Panc1 (cell line): ENCODE measurements at regions not wholly inside any gene's neighbourhood (a gene's known extent, or its start where the extent isn't known, plus 50 kb on each side); places are given as distances from the start of the nearest gene placed in this dataset.
"Not testable (repeated sequence)": the region's sequence is repeated elsewhere in the genome, so short reads cannot be mapped to it uniquely, and the experiment has no call there.

ENCODE experiments used
- ATAC-seq: fragments of 200-7000 bp; cut with Tn5 transposase; 2 replicates; pipeline ENCODE4 v1.9.1; 2020; ENCODE audit warnings: mild to moderate bottlenecking, moderate library complexity
- BruUV-seq: library from RNA; stranded (reverse); fragments of 400-500 nt; replicated peaks from 2 replicates; lab custom pipeline; 2021; lab: Mats Ljungman, UMichigan
- CTCF ChIA-PET: fragments of 300-600 bp; sonication (Branson Sonifier 250); formaldehyde crosslinking; loops from one replicate; lab custom pipeline; 2022; ENCODE audit warnings: antibody characterized with exemption; lab: Charles Lee
- POLR2A ChIA-PET: fragments of 300-600 bp; sonication (Branson Sonifier 250); formaldehyde crosslinking; loops from one replicate; lab custom pipeline; 2022; ENCODE audit warnings: antibody characterized with exemption; lab: Charles Lee
- DNase-seq: peaks from one replicate; pipeline ENCODE4 v3.0.0-alpha.2; 2010; ENCODE audit warnings: low read depth, low spot score
- H3K27ac ChIP-seq: 2 replicates; pipeline ENCODE4 v1.5.1; 2011; ENCODE audit warnings: mild to moderate bottlenecking, low read length, inconsistent platforms
- H3K27me3 ChIP-seq: fragments of 200-500 bp; sonication (Bioruptor generic); 2 replicates; pipeline ENCODE4 v1.6.0; 2014; ENCODE audit warnings: low read length, inconsistent platforms; ENCODE audit not compliant: control insufficient read depth, insufficient read depth
- H3K36me3 ChIP-seq: fragments of 200-500 bp; sonication (Bioruptor generic); 2 replicates; pipeline ENCODE4 v1.5.1; 2014; ENCODE audit warnings: inconsistent platforms, mild to moderate bottlenecking, low read length, moderate library complexity; ENCODE audit not compliant: control insufficient read depth, insufficient read depth
- H3K4me1 ChIP-seq: 2 replicates; pipeline ENCODE4 v1.5.1; 2011; ENCODE audit warnings: inconsistent platforms, mild to moderate bottlenecking, low read length, moderate library complexity; ENCODE audit not compliant: control insufficient read depth, insufficient read depth
- H3K4me3 ChIP-seq, 2 experiments: 2 replicates each; pipeline ENCODE4 v1.5.1; 2011 to 2012; ENCODE audit warnings: low read depth in 2 of 2, low read length in 2 of 2, mild to moderate bottlenecking in 2 of 2, inconsistent platforms in 1 of 2, moderate library complexity in 1 of 2
- H3K9me3 ChIP-seq: fragments of 200-500 bp; sonication (Bioruptor generic); 2 replicates; pipeline ENCODE4 v1.5.1; 2014; ENCODE audit warnings: low read depth, mild to moderate bottlenecking, inconsistent platforms, low read length, moderate library complexity; ENCODE audit not compliant: control insufficient read depth, insufficient read depth
- CTCF ChIP-seq: fragments of 450-650 bp; IDR thresholded peaks from 2 replicates; pipeline ENCODE4 v1.5.1; 2017; ENCODE audit warnings: mild to moderate bottlenecking
- POLR2AphosphoS5 ChIP-seq: IDR thresholded peaks from 2 replicates; pipeline ENCODE4 v1.6.1; 2012; ENCODE audit warnings: mild to moderate bottlenecking, low read depth, low read length, moderate library complexity
- REST ChIP-seq, 2 experiments: IDR thresholded peaks; 2 replicates each; pipeline ENCODE4 v1.6.1; 2011 to 2012; ENCODE audit warnings: low read depth in 2 of 2, control low read depth in 1 of 2, low read length in 1 of 2, mild to moderate bottlenecking in 1 of 2, moderate library complexity in 1 of 2; ENCODE audit not compliant: insufficient read depth in 1 of 2
- SIN3A ChIP-seq: IDR thresholded peaks from 2 replicates; pipeline ENCODE4 v1.6.1; 2012; ENCODE audit warnings: low read depth, mild to moderate bottlenecking, low read length, moderate library complexity, borderline replicate concordance; ENCODE audit not compliant: insufficient read depth
- TCF7L2 ChIP-seq: IDR thresholded peaks from 2 replicates; pipeline ENCODE4 v1.6.1; 2011; ENCODE audit warnings: mild to moderate bottlenecking, low read depth, low read length, inconsistent platforms
- in situ Hi-C: cut with HindIII; loops from 2 replicates; pipeline ENCODE4 v1.10.0; 2016; ENCODE audit warnings: low sequenced_read_pairs, low pct_unique_long_range_greater_than_20kb
- intact Hi-C: fragments of 100-400 bp; cut with micrococcal nuclease; formaldehyde crosslinking; loops from one replicate; pipeline ENCODE4 v1.10.0; 2022; ENCODE audit not compliant: unreplicated experiment

- intact Hi-C loops = no loop called here
- Histone ChIP-seq H3K27me3 (no peaks in the 10 kb centered on the region), H3K9me3 (no peaks in the 10 kb centered on the region), H3K36me3 (no peaks in the 10 kb centered on the region), H3K4me1 (no peaks in the 10 kb centered on the region), H3K27ac (no peak overlapping the region), H3K4me3 (no peak overlapping the region)
- ChIA-PET POLR2A (no interaction called here), CTCF (no interaction called here)
- in situ Hi-C loops = no loop called here
- no peak for DNase-seq
- no peak for TF ChIP-seq TCF7L2
- TF ChIP-seq REST (IDR thresholded peaks at IDR 0.05; ENCODE audit: insufficient read depth in 1 of 2, low read depth in 2 of 2, low read length in 1 of 2) = no peak
- no peak for TF ChIP-seq SIN3A
- TF ChIP-seq CTCF = no peak
- TF ChIP-seq POLR2AphosphoS5 = no peak
- BruUV-seq = no TSS peak
- ATAC-seq = no peak
Observed at GRCh38 chr10:14422431-14422830, 91.7 kb upstream of the FRMD4A start.

- no peak overlapping the region for H3K4me3 ChIP-seq
- no peak for TF ChIP-seq CTCF
- TF ChIP-seq TCF7L2 = no peak
- no peak for TF ChIP-seq POLR2AphosphoS5
- TF ChIP-seq SIN3A = no peak
- TF ChIP-seq REST (IDR thresholded peaks at IDR 0.05; ENCODE audit: insufficient read depth in 1 of 2, low read depth in 2 of 2, low read length in 1 of 2) = no peak
- in situ Hi-C loops = no loop called here
- ChIA-PET CTCF (no interaction called here), POLR2A (interaction anchor here (0.7 kb wide), 1 partner anchor 146 kb away, joined by 3 read pairs; no protein-coding TSS in a partner anchor)
- no peaks in the 10 kb centered on the region for H3K4me1 ChIP-seq
- no peak for DNase-seq
- H3K27me3 ChIP-seq = no peaks in the 10 kb centered on the region
- no peaks in the 10 kb centered on the region for H3K9me3 ChIP-seq
- intact Hi-C loops = no loop called here
- no TSS peak for BruUV-seq
- H3K36me3 ChIP-seq = no peaks in the 10 kb centered on the region
- H3K27ac ChIP-seq = no peak overlapping the region
- ATAC-seq = no peak
Observed at GRCh38 chr10:14421941-14422340, 91.2 kb upstream of the FRMD4A start.

GRCh38 chr10:14417336-14417735, 86.6 kb upstream of the FRMD4A start:
- POLR2A ChIA-PET, BruUV-seq, H3K4me3 ChIP-seq, in situ Hi-C loops, H3K27me3 ChIP-seq, H3K36me3 ChIP-seq, H3K27ac ChIP-seq, intact Hi-C loops, ATAC-seq, H3K9me3 ChIP-seq, CTCF ChIA-PET, DNase-seq, H3K4me1 ChIP-seq: not testable (repeated sequence)
